SK-N-DZ (cell line): ENCODE measurements at regions not wholly inside any gene's neighbourhood (a gene's known extent, or its start where the extent isn't known, plus 50 kb on each side); places are given as distances from the start of the nearest gene placed in this dataset.
A peak's percentile ranks its signal among the peaks of the same experiment; 100 is the strongest.

Experiments
- DNase-seq: peaks from one replicate; pipeline ENCODE4 v3.0.0-alpha.2; 2015; ENCODE audit warnings: low spot score

DNA sequence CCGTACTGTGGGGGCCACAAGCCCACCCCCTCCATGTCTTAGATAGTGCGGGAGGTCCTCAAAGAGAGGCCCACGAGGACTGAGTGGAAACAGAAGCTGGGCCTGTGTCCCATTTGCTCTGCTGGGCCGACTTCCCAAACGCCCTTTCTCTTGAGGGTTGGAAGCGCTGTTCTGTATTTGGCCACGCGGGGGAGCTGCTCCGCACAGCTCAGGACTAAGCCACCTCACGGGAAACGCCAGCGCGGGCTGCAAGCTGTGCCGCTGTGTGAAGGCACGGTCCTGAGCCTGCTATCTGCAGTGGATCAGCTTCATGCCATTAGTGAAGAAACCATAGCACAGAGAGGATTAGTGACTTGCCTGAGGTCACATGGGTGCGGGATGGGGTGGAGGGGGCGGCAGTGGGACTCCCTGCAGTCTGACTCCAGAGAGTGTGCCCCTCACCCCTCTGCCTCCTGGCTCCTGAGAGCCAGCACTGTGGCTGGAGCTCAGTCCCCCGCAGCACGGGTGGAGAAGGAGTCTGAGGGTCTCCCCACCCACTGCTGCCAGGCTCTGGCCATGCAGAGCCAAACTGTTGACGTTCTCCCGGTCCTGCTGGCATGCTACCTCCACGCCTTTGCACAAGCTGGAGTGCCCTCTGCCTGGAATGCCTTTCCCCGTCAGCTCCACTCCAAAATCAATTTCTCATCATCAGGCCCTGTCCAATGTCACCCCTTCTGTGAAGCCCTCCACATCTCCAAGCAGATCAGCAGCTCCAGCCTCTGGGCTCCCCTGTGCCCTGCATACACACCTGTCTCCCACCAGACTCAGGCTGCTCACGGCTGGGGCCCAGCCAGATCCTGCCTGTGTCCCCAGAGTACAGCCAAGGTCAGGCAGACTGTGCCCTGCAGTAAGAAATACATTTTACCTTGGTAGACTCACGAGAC is 51.5 kb upstream of the LRRC32 start:
- DNase-seq, result peak; percentile 85

- no peak for DNase-seq
Observed at GRCh38 chr11:76723142-76723541, 52.6 kb upstream of the LRRC32 start.

- no peak for DNase-seq
Observed at GRCh38 chr11:76723548-76723947, 53.0 kb upstream of the LRRC32 start.

GRCh38 chr11:76724171-76724768 is 53.7 kb upstream of the LRRC32 start:
- no peak for DNase-seq

GRCh38 chr11:76728227-76728626 is 54.9 kb upstream of the TSKU start:
- no peak for DNase-seq

- DNase-seq, result no peak
Observed at GRCh38 chr11:76728778-76729177, 54.4 kb upstream of the TSKU start.

DNA sequence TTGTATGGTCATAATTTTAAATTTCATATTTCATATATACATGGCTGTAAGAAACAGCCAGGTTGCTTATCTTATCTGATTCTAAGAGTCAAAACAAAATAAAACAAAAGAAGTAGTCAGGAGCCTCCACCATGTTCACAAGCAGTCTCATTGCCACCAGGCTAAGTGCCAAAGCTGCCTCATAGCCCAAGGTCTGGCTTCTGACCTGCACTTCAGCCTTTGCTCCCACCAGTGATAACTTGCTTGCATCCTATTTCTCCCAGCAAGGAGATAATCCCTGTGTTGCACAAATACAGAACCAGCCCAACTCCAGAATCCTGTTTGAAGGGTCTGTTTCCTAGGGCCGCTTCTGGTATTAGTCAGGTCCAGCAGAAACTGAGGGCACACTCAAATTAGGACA is 53.9 kb upstream of the TSKU start:
- no peak for DNase-seq

DNA sequence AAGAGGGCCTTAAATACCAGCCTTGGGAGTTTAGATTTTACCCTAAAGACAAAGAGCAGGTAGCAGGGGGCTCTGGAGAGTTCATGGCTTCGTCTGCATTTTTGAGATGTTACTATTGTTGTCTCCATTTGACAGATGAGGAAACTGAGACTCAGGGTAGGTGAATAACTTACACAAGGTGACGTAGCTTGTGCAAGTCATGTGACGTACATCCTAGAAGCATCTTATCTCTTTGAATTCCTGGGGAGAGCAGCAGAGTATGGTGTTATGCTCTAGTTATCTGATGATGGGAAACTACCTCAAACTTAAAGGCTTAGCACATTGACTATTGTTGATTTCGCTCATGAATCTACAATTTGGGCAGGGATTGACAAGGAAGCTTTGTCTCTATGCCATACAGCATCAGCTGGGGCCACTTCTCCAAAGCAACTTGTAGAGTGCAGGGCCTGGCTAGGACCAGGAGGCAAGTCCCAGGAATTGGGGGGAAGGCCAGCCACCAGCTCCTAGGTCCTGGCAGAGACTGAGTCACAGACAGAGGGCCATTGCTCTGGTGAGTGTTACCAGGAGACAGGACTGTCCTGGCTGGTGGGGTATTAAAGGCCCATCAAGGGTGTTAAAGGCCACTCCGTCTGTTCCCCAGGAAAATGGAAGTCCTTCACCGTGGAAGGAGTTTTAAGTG is 52.1 kb upstream of the TSKU start:
- DNase-seq, result no peak

- DNase-seq, result no peak
Observed at GRCh38 chr11:76732643-76733042, 50.5 kb upstream of the TSKU start.
